DND-41 (cell line): ENCODE measurements at regions not wholly inside any gene's neighbourhood (a gene's known extent, or its start where the extent isn't known, plus 50 kb on each side); places are given as distances from the start of the nearest gene placed in this dataset.

ENCODE experiments used
- CTCF ChIP-seq: IDR thresholded peaks from 2 replicates; pipeline ENCODE4 v1.5.1; 2012; ENCODE audit warnings: borderline replicate concordance, low read length, moderate library complexity, mild to moderate bottlenecking; ENCODE audit not compliant: poor library complexity, severe bottlenecking; ENCODE audit errors: extremely low read depth
- EZH2 ChIP-seq: IDR thresholded peaks from 3 replicates; pipeline ENCODE4 v1.6.1; 2012; ENCODE audit warnings: borderline replicate concordance, low read depth, mild to moderate bottlenecking, moderate library complexity, low read length, inconsistent platforms; ENCODE audit not compliant: severe bottlenecking

DNA sequence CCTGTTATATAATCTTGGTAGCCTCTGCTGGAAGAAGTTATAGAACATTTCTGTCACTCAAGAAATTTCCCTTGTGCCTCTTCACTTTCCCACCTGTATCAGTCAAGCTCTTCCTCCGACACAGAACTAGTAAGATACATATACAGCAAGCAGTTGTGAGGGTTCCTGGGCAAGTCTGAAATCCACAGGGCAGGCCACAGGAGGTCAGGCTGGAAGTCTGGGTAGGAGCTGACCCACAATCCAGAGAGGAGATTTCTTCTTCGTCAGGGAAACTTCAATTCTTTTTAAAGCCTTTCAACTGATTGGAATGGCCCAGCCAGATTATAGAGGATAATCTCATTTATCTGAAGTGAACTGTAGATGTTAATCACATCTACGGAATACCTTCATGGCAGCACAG lies 96.4 kb upstream of the FMN2 start:
- TF ChIP-seq CTCF, result no peak
- no peak for TF ChIP-seq EZH2
